PC-3 (cell line): ENCODE measurements at regions not wholly inside any gene's neighbourhood (a gene's known extent, or its start where the extent isn't known, plus 50 kb on each side); places are given as distances from the start of the nearest gene placed in this dataset.
"Not testable (repeated sequence)": the region's sequence is repeated elsewhere in the genome, so short reads cannot be mapped to it uniquely, and the experiment has no call there.

Experiments
- EZH2 ChIP-seq: fragments of 300-600 bp; sonication (generic); IDR thresholded peaks from one replicate; pipeline ENCODE4 v1.6.1; 2017; ENCODE audit warnings: antibody characterized with exemption, mild to moderate bottlenecking, low read length; ENCODE audit not compliant: unreplicated experiment
- EZH2phosphoT487 ChIP-seq: fragments of 300-600 bp; sonication (generic); IDR thresholded peaks from 2 replicates; pipeline ENCODE4 v1.6.1; 2018; ENCODE audit warnings: mild to moderate bottlenecking, antibody characterized with exemption, low read length, borderline replicate concordance
- TF ChIP-seq, protein P1 (sequence below): fragments of 300-600 bp; sonication (generic); conservative IDR thresholded peaks from 2 replicates; pipeline ENCODE4 v1.5.1; 2017; ENCODE audit warnings: antibody characterized with exemption, low read depth, mild to moderate bottlenecking, low read length

DNA sequence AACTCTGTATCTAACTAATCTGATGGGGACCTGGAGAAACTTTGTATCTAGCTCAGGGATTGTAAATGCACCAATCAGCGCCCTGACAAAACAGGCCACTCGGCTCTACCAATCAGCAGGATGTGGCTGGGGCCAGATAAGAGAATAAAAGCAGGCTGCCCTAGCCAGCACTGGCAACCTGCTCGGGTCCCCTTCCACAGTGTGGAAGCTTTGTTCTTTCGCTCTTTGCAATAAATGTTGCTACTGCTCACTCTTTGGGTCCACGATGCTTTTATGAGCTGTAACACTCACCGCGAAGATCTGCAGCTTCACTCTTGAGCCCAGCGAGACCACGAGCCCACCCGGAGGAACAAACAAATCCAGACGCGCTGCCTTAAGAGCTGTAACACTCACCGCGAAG lies 93.6 kb upstream of the METAP2 start:
- TF ChIP-seq, protein P1, sequence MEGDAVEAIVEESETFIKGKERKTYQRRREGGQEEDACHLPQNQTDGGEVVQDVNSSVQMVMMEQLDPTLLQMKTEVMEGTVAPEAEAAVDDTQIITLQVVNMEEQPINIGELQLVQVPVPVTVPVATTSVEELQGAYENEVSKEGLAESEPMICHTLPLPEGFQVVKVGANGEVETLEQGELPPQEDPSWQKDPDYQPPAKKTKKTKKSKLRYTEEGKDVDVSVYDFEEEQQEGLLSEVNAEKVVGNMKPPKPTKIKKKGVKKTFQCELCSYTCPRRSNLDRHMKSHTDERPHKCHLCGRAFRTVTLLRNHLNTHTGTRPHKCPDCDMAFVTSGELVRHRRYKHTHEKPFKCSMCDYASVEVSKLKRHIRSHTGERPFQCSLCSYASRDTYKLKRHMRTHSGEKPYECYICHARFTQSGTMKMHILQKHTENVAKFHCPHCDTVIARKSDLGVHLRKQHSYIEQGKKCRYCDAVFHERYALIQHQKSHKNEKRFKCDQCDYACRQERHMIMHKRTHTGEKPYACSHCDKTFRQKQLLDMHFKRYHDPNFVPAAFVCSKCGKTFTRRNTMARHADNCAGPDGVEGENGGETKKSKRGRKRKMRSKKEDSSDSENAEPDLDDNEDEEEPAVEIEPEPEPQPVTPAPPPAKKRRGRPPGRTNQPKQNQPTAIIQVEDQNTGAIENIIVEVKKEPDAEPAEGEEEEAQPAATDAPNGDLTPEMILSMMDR = not testable (repeated sequence)
- not testable (repeated sequence) for TF ChIP-seq EZH2, EZH2phosphoT487
